NT2/D1 (cell line): ENCODE measurements at regions not wholly inside any gene's neighbourhood (a gene's known extent, or its start where the extent isn't known, plus 50 kb on each side); places are given as distances from the start of the nearest gene placed in this dataset.

ENCODE experiments used
- SUZ12 ChIP-seq: IDR thresholded peaks from 2 replicates; pipeline ENCODE4 v1.6.1; 2011; ENCODE audit not compliant: insufficient read length, insufficient read depth; ENCODE audit errors: extremely low read depth
- YY1 ChIP-seq: IDR thresholded peaks from 2 replicates; pipeline ENCODE4 v1.6.1; 2011; ENCODE audit not compliant: insufficient read length, insufficient read depth
- ZNF274 ChIP-seq: IDR thresholded peaks from 2 replicates; pipeline ENCODE4 v1.6.1; 2011; ENCODE audit warnings: mild to moderate bottlenecking, low read depth, low read length

DNA sequence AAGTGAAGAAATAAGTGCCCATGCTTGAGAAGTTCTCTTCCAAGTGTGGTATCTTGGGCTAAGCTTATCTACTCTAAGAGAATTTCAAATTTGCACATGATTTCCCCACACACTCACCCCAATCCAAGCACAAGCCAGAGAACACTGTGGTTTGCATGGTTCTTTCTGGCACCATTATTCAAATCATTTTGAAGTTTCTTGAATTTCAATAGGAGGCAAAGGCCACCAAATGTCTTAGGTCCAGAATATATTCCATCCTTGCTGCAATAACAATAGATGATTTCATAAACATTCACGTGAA is 359.7 kb downstream of the IRS2 start:
- TF ChIP-seq SUZ12 (no peak), ZNF274 (no peak), YY1 (no peak)
